ENCODE measurements at regions not wholly inside any gene's neighbourhood (a gene's known extent, or its start where the extent isn't known, plus 50 kb on each side); places are given as distances from the start of the nearest gene placed in this dataset.

- no peaks in the 10 kb centered on the region for H3K79me2 ChIP-seq (ENCODE audit: low read length)
- no peak overlapping the region for H3K9ac ChIP-seq (ENCODE audit: low read length)
- no peak overlapping the region for H3K27ac ChIP-seq (ENCODE audit: low read length)
- no peak for TF ChIP-seq CTCF (IDR thresholded peaks at IDR 0.05; ENCODE audit: low read depth, low read length)
- no peak for TF ChIP-seq EZH2phosphoT487 (IDR thresholded peaks at IDR 0.05; ENCODE audit: low read depth)
- H3K4me3 ChIP-seq (ENCODE audit: low read length): no peak overlapping the region
- H3K4me1 ChIP-seq (ENCODE audit: low read length): no peaks in the 10 kb centered on the region
- H2AFZ ChIP-seq (ENCODE audit: low read depth, low read length): no peak overlapping the region
- H3K9me3 ChIP-seq (ENCODE audit: insufficient read depth, low read length): no peaks in the 10 kb centered on the region
- H3K27me3 ChIP-seq (ENCODE audit: low read depth, low read length): 0 out of 2 replicates have a peak, but pooled peaks cover 2% of the 10 kb centered on the region
- H3K36me3 ChIP-seq (replicated peaks; ENCODE audit: low read depth, low read length): no peaks in the 10 kb centered on the region
- H4K20me1 ChIP-seq (ENCODE audit: insufficient read depth, low read length): no peaks in the 10 kb centered on the region
- no peak overlapping the region for H3K4me2 ChIP-seq (ENCODE audit: low read length)
Measured at GRCh38 chr14:34201909-34202637, 251.2 kb upstream of the EGLN3 start.

- Histone ChIP-seq H3K4me2 (ENCODE audit: low read length) (no peak overlapping the region), H3K4me1 (ENCODE audit: low read length) (no peaks in the 10 kb centered on the region), H3K9ac (ENCODE audit: low read length) (no peak overlapping the region), H3K36me3 (replicated peaks; ENCODE audit: low read depth, low read length) (no peaks in the 10 kb centered on the region), H3K27me3 (ENCODE audit: low read depth, low read length) (0 out of 2 replicates have a peak, but pooled peaks cover 2% of the 10 kb centered on the region), H4K20me1 (ENCODE audit: insufficient read depth, low read length) (no peaks in the 10 kb centered on the region), H2AFZ (ENCODE audit: low read depth, low read length) (no peak overlapping the region), H3K79me2 (ENCODE audit: low read length) (no peaks in the 10 kb centered on the region), H3K9me3 (ENCODE audit: insufficient read depth, low read length) (no peaks in the 10 kb centered on the region), H3K4me3 (ENCODE audit: low read length) (no peak overlapping the region), H3K27ac (ENCODE audit: low read length) (no peak overlapping the region)
- TF ChIP-seq CTCF (IDR thresholded peaks at IDR 0.05; ENCODE audit: low read depth, low read length) (no peak), EZH2phosphoT487 (IDR thresholded peaks at IDR 0.05; ENCODE audit: low read depth) (no peak)
Measured at GRCh38 chr14:34199585-34199984, 248.7 kb upstream of the EGLN3 start.

GRCh38 chr14:34198096-34198495, 247.2 kb upstream of the EGLN3 start:
- H3K4me1 ChIP-seq (ENCODE audit: low read length): no peaks in the 10 kb centered on the region
- H2AFZ ChIP-seq (ENCODE audit: low read depth, low read length): no peak overlapping the region
- no peaks in the 10 kb centered on the region for H3K9me3 ChIP-seq (ENCODE audit: insufficient read depth, low read length)
- H3K79me2 ChIP-seq (ENCODE audit: low read length): no peaks in the 10 kb centered on the region
- no peak overlapping the region for H3K27ac ChIP-seq (ENCODE audit: low read length)
- H3K27me3 ChIP-seq (ENCODE audit: low read depth, low read length): 0 out of 2 replicates have a peak, but pooled peaks cover 2% of the 10 kb centered on the region
- H3K9ac ChIP-seq (ENCODE audit: low read length): no peak overlapping the region
- H3K4me2 ChIP-seq (ENCODE audit: low read length): no peak overlapping the region
- no peaks in the 10 kb centered on the region for H3K36me3 ChIP-seq (replicated peaks; ENCODE audit: low read depth, low read length)
- no peak overlapping the region for H3K4me3 ChIP-seq (ENCODE audit: low read length)
- TF ChIP-seq EZH2phosphoT487 (IDR thresholded peaks at IDR 0.05; ENCODE audit: low read depth): no peak
- no peak for TF ChIP-seq CTCF (IDR thresholded peaks at IDR 0.05; ENCODE audit: low read depth, low read length)
- no peaks in the 10 kb centered on the region for H4K20me1 ChIP-seq (ENCODE audit: insufficient read depth, low read length)

GRCh38 chr14:34195964-34196363, 245.1 kb upstream of the EGLN3 start:
- Histone ChIP-seq H3K9me3 (ENCODE audit: insufficient read depth, low read length) (no peaks in the 10 kb centered on the region), H3K4me3 (ENCODE audit: low read length) (no peak overlapping the region), H3K27me3 (ENCODE audit: low read depth, low read length) (0 out of 2 replicates have a peak, but pooled peaks cover 2% of the 10 kb centered on the region), H4K20me1 (ENCODE audit: insufficient read depth, low read length) (no peaks in the 10 kb centered on the region), H3K9ac (ENCODE audit: low read length) (no peak overlapping the region), H3K27ac (ENCODE audit: low read length) (no peak overlapping the region), H3K79me2 (ENCODE audit: low read length) (no peaks in the 10 kb centered on the region), H3K4me1 (ENCODE audit: low read length) (no peaks in the 10 kb centered on the region), H3K4me2 (ENCODE audit: low read length) (no peak overlapping the region), H3K36me3 (replicated peaks; ENCODE audit: low read depth, low read length) (no peaks in the 10 kb centered on the region), H2AFZ (ENCODE audit: low read depth, low read length) (no peak overlapping the region)
- TF ChIP-seq EZH2phosphoT487 (IDR thresholded peaks at IDR 0.05; ENCODE audit: low read depth) (no peak), CTCF (IDR thresholded peaks at IDR 0.05; ENCODE audit: low read depth, low read length) (no peak)

Measured in OCI-LY3 (cell line).